NCI-H2081 (cell line): ENCODE measurements at regions not wholly inside any gene's neighbourhood (a gene's known extent, or its start where the extent isn't known, plus 50 kb on each side); places are given as distances from the start of the nearest gene placed in this dataset.

Source experiments
- DNase-seq, 2 experiments: peaks; one replicate each; lab custom pipeline; 2025; lab: John Stamatoyannopoulos, UW

GRCh38 chr7:21092766-21093702, 306.3 kb upstream of the SP8 start:
- peak; percentile 87 to 95 for DNase-seq

GRCh38 chr7:21094589-21094988, 307.9 kb upstream of the SP8 start:
- no peak for DNase-seq

GRCh38 chr7:21099432-21099831, 312.7 kb upstream of the SP8 start:
- DNase-seq: no peak

GRCh38 chr7:21099955-21100354, 313.3 kb upstream of the SP8 start:
- DNase-seq: no peak

- no peak for DNase-seq
These were observed 314.9 kb upstream of the SP8 start for GRCh38 chr7:21101541-21101940.

GRCh38 chr7:21103426-21104123, 316.9 kb upstream of the SP8 start:
- no peak for DNase-seq

- no peak for DNase-seq
These were observed 317.4 kb upstream of the SP8 start for GRCh38 chr7:21104124-21104500.

- DNase-seq: no peak
These were observed 319.6 kb upstream of the SP8 start for GRCh38 chr7:21106296-21106732.

GRCh38 chr7:21107101-21107500, 320.4 kb upstream of the SP8 start:
- DNase-seq: no peak

GRCh38 chr7:21108182-21108581, 319.7 kb upstream of the SP4 start:
- peak; percentile 85 to 94 for DNase-seq

- DNase-seq: no peak
These were observed 314.1 kb upstream of the SP4 start for GRCh38 chr7:21113609-21114415.

- DNase-seq: no peak
These were observed 304.3 kb upstream of the SP4 start for GRCh38 chr7:21123586-21123985.

GRCh38 chr7:21125297-21125696, 302.6 kb upstream of the SP4 start:
- DNase-seq: peak in 1 of 2 experiments; percentile 27

- DNase-seq: peak; percentile 96 to 100
These were observed 299.6 kb upstream of the SP4 start for GRCh38 chr7:21128062-21128817.

GRCh38 chr7:21131897-21132296, 296.0 kb upstream of the SP4 start:
- DNase-seq: no peak

GRCh38 chr7:21134631-21135030, 293.3 kb upstream of the SP4 start:
- DNase-seq: no peak

GRCh38 chr7:21135437-21135836, 292.4 kb upstream of the SP4 start:
- DNase-seq: no peak

- DNase-seq: no peak
These were observed 290.2 kb upstream of the SP4 start for GRCh38 chr7:21137640-21138039.

- DNase-seq: no peak
These were observed 287.3 kb upstream of the SP4 start for GRCh38 chr7:21140622-21141021.

GRCh38 chr7:21141476-21141875, 286.4 kb upstream of the SP4 start:
- no peak for DNase-seq

- DNase-seq: no peak
These were observed 285.8 kb upstream of the SP4 start for GRCh38 chr7:21142081-21142480.
